ENCODE measurements at regions not wholly inside any gene's neighbourhood (a gene's known extent, or its start where the extent isn't known, plus 50 kb on each side); places are given as distances from the start of the nearest gene placed in this dataset.

DNA sequence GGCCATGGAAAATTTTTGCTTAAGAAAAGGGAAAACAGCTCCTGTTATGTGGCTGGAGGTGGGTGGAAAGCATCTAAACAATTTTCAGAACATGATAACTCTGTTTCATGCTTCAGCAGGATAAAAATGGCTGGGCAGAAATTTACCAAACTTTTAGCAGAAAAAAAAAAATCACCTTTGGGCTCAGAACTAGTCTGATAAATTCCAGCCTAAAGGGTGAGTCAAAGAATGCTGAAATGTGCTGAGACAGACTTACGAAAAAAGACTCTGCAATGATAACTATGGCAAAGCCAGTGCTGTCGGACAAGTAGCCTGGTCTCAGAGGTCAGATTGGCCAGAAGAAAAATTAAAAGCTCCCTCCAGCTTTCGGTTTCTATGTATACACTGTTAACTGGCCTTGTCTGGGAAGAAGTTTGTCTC lies 123.6 kb downstream of the LRATD1 start:
- Histone ChIP-seq H3K27ac (ENCODE audit: low read length in 2 of 2) (no peak overlapping the region), H3K4me1 (ENCODE audit: control insufficient read depth in 2 of 2, insufficient read depth in 2 of 2, low read length in 2 of 2) (no peaks in the 10 kb centered on the region), H3K4me3 (ENCODE audit: control extremely low read depth in 1 of 5, extremely low read depth in 1 of 5, insufficient read depth in 1 of 5, low read depth in 2 of 5, low read length in 4 of 5) (no peak overlapping the region), H3K79me2 (ENCODE audit: control insufficient read depth, insufficient read depth, low read length) (no peaks in the 10 kb centered on the region), H3K4me2 (replicated peaks; ENCODE audit: low read depth, low read length, poor library complexity, severe bottlenecking) (no peak overlapping the region), H2AFZ (ENCODE audit: insufficient read depth, low read depth, low read length, poor library complexity, severe bottlenecking) (no peak overlapping the region), H3K36me3 (replicated peaks in 1 of 2; ENCODE audit: control extremely low read depth in 1 of 2, control insufficient read depth in 1 of 2, extremely low read depth in 1 of 2, insufficient read depth in 2 of 2, low read length in 1 of 2) (no peaks in the 10 kb centered on the region), H4K20me1 (ENCODE audit: control insufficient read depth, insufficient read depth, low read length, poor library complexity, severe bottlenecking) (no peaks in the 10 kb centered on the region), H3K27me3 (replicated peaks in 1 of 4; ENCODE audit: control extremely low read depth in 1 of 4, control insufficient read depth in 3 of 4, insufficient read depth in 4 of 4, low read length in 3 of 4) (no peaks in the 10 kb centered on the region), H3K9ac (ENCODE audit: low read length) (no peak overlapping the region), H3K9me3 (ENCODE audit: control extremely low read depth in 1 of 3, control insufficient read depth in 2 of 3, insufficient read depth in 1 of 3, low read length in 2 of 3) (peaks cover 0 to 5% (median 0%) of the 10 kb centered on the region in 3 donors)
- Mint-ChIP-seq H3K9me3 (ENCODE audit: insufficient read depth) (no peaks in the 10 kb centered on the region), H3K27ac (no peak overlapping the region), H3K4me1 (no peaks in the 10 kb centered on the region), H3K27me3 (no peaks in the 10 kb centered on the region), H3K4me3 (no peak overlapping the region)
- intact Hi-C loops (cut with micrococcal nuclease): no loop called here
- ChIA-PET CTCF (no interaction called here), POLR2A (no interaction called here)
- no peak for ATAC-seq (ENCODE audit: low read depth)
- TF ChIP-seq EZH2 (IDR thresholded peaks at IDR 0.05; ENCODE audit: borderline replicate concordance, insufficient read depth, low read depth, low read length, poor library complexity, severe bottlenecking): no peak
- TF ChIP-seq, protein P1, sequence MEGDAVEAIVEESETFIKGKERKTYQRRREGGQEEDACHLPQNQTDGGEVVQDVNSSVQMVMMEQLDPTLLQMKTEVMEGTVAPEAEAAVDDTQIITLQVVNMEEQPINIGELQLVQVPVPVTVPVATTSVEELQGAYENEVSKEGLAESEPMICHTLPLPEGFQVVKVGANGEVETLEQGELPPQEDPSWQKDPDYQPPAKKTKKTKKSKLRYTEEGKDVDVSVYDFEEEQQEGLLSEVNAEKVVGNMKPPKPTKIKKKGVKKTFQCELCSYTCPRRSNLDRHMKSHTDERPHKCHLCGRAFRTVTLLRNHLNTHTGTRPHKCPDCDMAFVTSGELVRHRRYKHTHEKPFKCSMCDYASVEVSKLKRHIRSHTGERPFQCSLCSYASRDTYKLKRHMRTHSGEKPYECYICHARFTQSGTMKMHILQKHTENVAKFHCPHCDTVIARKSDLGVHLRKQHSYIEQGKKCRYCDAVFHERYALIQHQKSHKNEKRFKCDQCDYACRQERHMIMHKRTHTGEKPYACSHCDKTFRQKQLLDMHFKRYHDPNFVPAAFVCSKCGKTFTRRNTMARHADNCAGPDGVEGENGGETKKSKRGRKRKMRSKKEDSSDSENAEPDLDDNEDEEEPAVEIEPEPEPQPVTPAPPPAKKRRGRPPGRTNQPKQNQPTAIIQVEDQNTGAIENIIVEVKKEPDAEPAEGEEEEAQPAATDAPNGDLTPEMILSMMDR (IDR thresholded peaks at IDR 0.05): no peak
- WGBS (ENCODE audit: insufficient coverage): 90% methylated on average over 2 of the region's 3 CpGs
- no peak for DNase-seq

DNA sequence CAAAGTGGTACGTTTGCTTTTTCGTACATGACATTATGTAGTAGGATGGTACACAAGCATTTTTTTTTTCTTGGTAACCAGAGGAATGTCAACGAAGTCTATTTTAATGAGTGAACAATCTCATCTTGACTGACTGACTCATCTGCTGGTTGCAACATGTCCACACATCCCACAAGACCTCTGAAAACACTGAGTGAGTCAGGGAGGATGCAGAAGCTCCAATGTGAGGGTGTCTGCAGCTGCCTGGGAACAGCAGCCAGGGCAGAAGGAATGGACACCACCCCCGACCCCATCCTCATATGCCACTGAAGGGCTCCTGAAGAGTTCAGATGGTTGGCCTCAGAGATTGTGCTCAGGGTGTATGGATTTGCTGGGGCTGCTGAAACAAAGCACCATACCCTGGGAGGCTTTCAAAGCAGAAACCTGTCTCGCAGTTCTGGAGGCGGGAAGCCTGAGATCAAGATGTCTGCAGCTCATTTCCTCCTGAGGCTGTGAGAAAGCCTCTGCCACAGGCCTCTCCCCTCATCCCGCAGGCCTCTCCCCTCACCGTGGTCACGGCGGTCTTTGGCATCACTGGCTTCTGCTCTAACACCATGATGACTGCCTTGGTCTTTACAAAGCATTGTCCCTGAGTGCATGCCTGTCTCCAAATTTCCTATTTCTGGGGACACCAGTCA lies 124.6 kb downstream of the LRATD1 start:
- WGBS (ENCODE audit: insufficient coverage): 95% methylated on average over 6 of the region's 10 CpGs
- Histone ChIP-seq H3K9ac (ENCODE audit: low read length) (no peak overlapping the region), H3K9me3 (ENCODE audit: control extremely low read depth in 1 of 3, control insufficient read depth in 2 of 3, insufficient read depth in 1 of 3, low read length in 2 of 3) (peaks cover 0 to 5% (median 0%) of the 10 kb centered on the region in 3 donors), H3K4me3 (ENCODE audit: control extremely low read depth in 1 of 5, extremely low read depth in 1 of 5, insufficient read depth in 1 of 5, low read depth in 2 of 5, low read length in 4 of 5) (no peak overlapping the region), H3K27me3 (replicated peaks in 1 of 4; ENCODE audit: control extremely low read depth in 1 of 4, control insufficient read depth in 3 of 4, insufficient read depth in 4 of 4, low read length in 3 of 4) (no peaks in the 10 kb centered on the region), H4K20me1 (ENCODE audit: control insufficient read depth, insufficient read depth, low read length, poor library complexity, severe bottlenecking) (no peaks in the 10 kb centered on the region), H3K27ac (ENCODE audit: low read length in 2 of 2) (no peak overlapping the region), H2AFZ (ENCODE audit: insufficient read depth, low read depth, low read length, poor library complexity, severe bottlenecking) (no peak overlapping the region), H3K79me2 (ENCODE audit: control insufficient read depth, insufficient read depth, low read length) (no peaks in the 10 kb centered on the region), H3K4me2 (replicated peaks; ENCODE audit: low read depth, low read length, poor library complexity, severe bottlenecking) (no peak overlapping the region), H3K4me1 (ENCODE audit: control insufficient read depth in 2 of 2, insufficient read depth in 2 of 2, low read length in 2 of 2) (no peaks in the 10 kb centered on the region), H3K36me3 (replicated peaks in 1 of 2; ENCODE audit: control extremely low read depth in 1 of 2, control insufficient read depth in 1 of 2, extremely low read depth in 1 of 2, insufficient read depth in 2 of 2, low read length in 1 of 2) (no peaks in the 10 kb centered on the region)
- DNase-seq: no peak
- Mint-ChIP-seq H3K9me3 (ENCODE audit: insufficient read depth) (no peaks in the 10 kb centered on the region), H3K27me3 (no peaks in the 10 kb centered on the region), H3K4me3 (no peak overlapping the region), H3K27ac (no peak overlapping the region), H3K4me1 (no peaks in the 10 kb centered on the region)
- no peak for TF ChIP-seq EZH2 (IDR thresholded peaks at IDR 0.05; ENCODE audit: borderline replicate concordance, insufficient read depth, low read depth, low read length, poor library complexity, severe bottlenecking)
- TF ChIP-seq, protein P1 (IDR thresholded peaks at IDR 0.05): no peak
- ChIA-PET POLR2A (no interaction called here), CTCF (no interaction called here)
- intact Hi-C loops (cut with micrococcal nuclease): no loop called here
- ATAC-seq (ENCODE audit: low read depth): no peak

Data from B cell (primary cell).